ENCODE measurements at regions not wholly inside any gene's neighbourhood (a gene's known extent, or its start where the extent isn't known, plus 50 kb on each side); places are given as distances from the start of the nearest gene placed in this dataset.

- TF ChIP-seq CHD7 (IDR thresholded peaks at IDR 0.05; ENCODE audit: insufficient replicate concordance, low read length) (no peak), TAF1 (IDR thresholded peaks at IDR 0.05; ENCODE audit: low read depth, low read length) (no peak), TAF7 (optimal IDR thresholded peaks at IDR 0.05; ENCODE audit: borderline replicate concordance, low read depth, low read length) (no peak), RNF2 (IDR thresholded peaks at IDR 0.05; ENCODE audit: borderline replicate concordance, low read depth, low read length, missing control alignments, poor library complexity, severe bottlenecking) (no peak), MAX (IDR thresholded peaks at IDR 0.05) (no peak)
Observed at GRCh38 chr4:186341655-186342054, 75.7 kb downstream of the F11 start (continued).
